Cardiac muscle cell (in vitro differentiated cells and primary cell): ENCODE measurements at regions not wholly inside any gene's neighbourhood (a gene's known extent, or its start where the extent isn't known, plus 50 kb on each side); places are given as distances from the start of the nearest gene placed in this dataset.

ENCODE experiments used
- DNase-seq, 2 donors: peaks; one replicate each; pipeline versions ENCODE4 v3.0.0 to v3.0.0-alpha.2; 2010 to 2017; ENCODE audit warnings: low read depth in 1 of 2, low spot score in 1 of 2
- H3K27ac ChIP-seq: fragments of 200-600 bp; sonication (generic); 2 replicates; pipeline ENCODE4 v1.5.1; 2016
- H3K27me3 ChIP-seq: fragments of 200-600 bp; sonication (generic); 2 replicates; pipeline ENCODE4 v1.6.0; 2016; ENCODE audit warnings: control low read depth
- H3K36me3 ChIP-seq: fragments of 200-600 bp; sonication (generic); 2 replicates; pipeline ENCODE4 v1.5.1; 2016; ENCODE audit warnings: control low read depth
- H3K4me1 ChIP-seq: fragments of 200-600 bp; sonication (generic); 2 replicates; pipeline ENCODE4 v1.8.1; 2017; ENCODE audit warnings: low read depth, mild to moderate bottlenecking, mixed run types
- H3K4me3 ChIP-seq: fragments of 200-600 bp; sonication (generic); 2 replicates; pipeline ENCODE4 v1.5.1; 2016; ENCODE audit warnings: mild to moderate bottlenecking
- H3K9me3 ChIP-seq: fragments of 200-600 bp; sonication (generic); 2 replicates; pipeline ENCODE4 v1.5.1; 2017; ENCODE audit warnings: low read depth, mild to moderate bottlenecking, control low read depth
- TF ChIP-seq, protein P1 (sequence below): IDR thresholded peaks from 2 replicates; pipeline ENCODE4 v1.5.1; 2012; ENCODE audit warnings: low read depth, mild to moderate bottlenecking, low read length

DNA sequence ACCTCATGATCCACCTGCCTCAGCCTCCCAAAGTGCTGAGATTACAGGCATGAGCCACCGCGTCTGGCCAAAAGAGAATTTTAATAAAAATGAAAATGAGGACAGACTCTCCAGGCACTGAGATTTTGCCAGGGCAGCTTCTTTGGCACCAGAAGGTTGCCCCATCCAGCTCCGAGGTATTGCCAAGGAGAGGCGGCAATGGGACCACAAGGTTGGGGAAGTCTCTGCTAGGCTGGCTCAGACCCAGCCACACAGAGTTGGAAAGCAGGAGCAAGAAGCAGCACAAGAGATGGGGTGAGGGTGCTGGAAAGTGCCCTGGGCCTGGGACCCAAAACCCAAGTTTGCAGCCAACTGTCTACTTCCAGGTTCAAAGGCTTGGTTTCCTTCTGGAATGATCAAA lies 200.9 kb downstream of the HHIPL2 start:
- Histone ChIP-seq H3K9me3 (no peaks in the 10 kb centered on the region), H3K4me1 (no peaks in the 10 kb centered on the region), H3K27ac (no peak overlapping the region), H3K27me3 (no peaks in the 10 kb centered on the region), H3K36me3 (no peaks in the 10 kb centered on the region), H3K4me3 (no peak overlapping the region)
- TF ChIP-seq, protein P1, sequence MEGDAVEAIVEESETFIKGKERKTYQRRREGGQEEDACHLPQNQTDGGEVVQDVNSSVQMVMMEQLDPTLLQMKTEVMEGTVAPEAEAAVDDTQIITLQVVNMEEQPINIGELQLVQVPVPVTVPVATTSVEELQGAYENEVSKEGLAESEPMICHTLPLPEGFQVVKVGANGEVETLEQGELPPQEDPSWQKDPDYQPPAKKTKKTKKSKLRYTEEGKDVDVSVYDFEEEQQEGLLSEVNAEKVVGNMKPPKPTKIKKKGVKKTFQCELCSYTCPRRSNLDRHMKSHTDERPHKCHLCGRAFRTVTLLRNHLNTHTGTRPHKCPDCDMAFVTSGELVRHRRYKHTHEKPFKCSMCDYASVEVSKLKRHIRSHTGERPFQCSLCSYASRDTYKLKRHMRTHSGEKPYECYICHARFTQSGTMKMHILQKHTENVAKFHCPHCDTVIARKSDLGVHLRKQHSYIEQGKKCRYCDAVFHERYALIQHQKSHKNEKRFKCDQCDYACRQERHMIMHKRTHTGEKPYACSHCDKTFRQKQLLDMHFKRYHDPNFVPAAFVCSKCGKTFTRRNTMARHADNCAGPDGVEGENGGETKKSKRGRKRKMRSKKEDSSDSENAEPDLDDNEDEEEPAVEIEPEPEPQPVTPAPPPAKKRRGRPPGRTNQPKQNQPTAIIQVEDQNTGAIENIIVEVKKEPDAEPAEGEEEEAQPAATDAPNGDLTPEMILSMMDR: no peak
- no peak for DNase-seq

DNA sequence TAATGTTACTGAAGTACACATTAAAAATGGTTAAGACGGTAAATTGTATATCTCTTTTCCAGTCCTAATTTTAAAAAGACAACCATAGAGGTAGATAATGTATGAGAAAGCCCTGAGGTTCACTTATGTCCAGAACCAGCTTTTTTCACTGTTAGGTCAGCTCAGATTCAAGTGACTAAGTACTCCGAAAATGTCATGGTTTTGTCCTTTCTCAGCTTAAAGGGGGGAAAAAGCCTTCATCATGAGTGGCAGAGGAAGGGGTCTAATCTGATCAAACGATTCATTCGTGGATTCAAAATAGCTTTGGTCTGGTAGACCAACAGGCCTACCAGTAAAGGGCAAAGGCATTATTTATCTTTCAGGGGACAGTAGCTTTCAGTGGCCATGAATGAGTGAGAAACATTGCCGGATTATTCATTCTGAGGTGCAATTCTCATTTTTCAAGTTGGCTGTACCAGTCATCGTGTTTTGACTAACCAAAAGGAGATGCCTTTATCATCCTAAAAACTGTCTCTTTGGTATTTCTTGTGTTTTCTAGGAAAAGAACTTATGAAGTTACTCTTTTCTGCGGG lies 208.4 kb downstream of the HHIPL2 start:
- Histone ChIP-seq H3K36me3 (no peaks in the 10 kb centered on the region), H3K4me1 (no peaks in the 10 kb centered on the region), H3K27me3 (no peaks in the 10 kb centered on the region), H3K4me3 (no peak overlapping the region), H3K27ac (no peak overlapping the region), H3K9me3 (no peaks in the 10 kb centered on the region)
- TF ChIP-seq, protein P1: no peak
- DNase-seq: no peak

DNA sequence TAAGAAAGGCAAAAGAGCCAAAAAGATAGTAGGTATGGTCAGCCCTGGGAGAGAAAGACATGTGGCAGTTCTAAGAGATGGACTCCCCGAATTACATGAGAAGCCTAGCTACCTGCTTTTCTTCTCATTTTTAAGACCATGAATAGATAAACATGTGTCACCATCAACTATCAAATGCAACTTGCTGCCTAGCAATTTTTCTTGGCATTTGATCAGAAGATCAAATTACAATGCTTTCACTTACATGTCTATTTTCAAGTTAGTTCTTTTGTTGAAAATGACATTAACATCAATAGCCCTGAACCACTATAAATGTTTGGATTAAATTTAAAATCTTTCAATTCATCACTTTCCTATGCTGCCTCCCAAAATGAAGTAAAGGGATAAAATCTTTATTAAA lies 212.3 kb downstream of the HHIPL2 start:
- no peak for DNase-seq
- H3K27me3 ChIP-seq: no peaks in the 10 kb centered on the region
- H3K27ac ChIP-seq: no peak overlapping the region
- no peak overlapping the region for H3K4me3 ChIP-seq
- TF ChIP-seq, protein P1: no peak
- H3K9me3 ChIP-seq: no peaks in the 10 kb centered on the region
- H3K36me3 ChIP-seq: no peaks in the 10 kb centered on the region
- no peaks in the 10 kb centered on the region for H3K4me1 ChIP-seq

DNA sequence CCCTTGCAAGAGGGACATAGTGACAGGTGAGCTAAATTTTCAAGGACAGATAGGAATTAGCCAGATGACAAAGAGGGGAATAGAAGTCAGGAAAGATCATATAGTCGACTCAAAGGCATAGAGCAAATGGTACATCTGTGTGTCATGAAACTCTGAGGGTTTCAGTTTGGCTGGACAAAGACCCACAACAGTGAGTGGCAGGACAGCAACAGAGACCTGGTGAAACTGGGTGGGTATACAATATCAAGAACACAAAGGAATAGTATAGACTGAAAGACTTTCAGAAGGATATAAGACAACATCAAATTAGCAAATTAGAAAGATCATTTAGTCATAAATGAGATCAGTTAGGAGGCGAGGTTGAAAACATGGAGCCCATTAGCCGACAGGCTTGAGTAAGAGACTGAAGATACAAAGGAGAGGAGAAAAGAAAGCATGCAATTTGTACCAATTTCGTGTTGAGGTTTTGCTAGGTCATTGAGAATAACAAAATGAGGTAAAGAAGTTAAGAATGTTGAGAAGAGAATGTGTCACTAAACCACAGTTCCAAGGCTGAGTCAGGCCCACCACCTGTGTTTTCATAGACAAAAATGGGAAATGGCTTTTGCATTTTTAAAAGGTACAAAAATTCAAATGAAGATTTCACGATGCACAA lies 213.8 kb downstream of the HHIPL2 start:
- TF ChIP-seq, protein P1: no peak
- Histone ChIP-seq H3K9me3 (no peaks in the 10 kb centered on the region), H3K4me1 (no peaks in the 10 kb centered on the region), H3K36me3 (no peaks in the 10 kb centered on the region), H3K27ac (no peak overlapping the region), H3K4me3 (no peak overlapping the region), H3K27me3 (no peaks in the 10 kb centered on the region)
- DNase-seq: peak in 1 of 2 donors; percentile 15

DNA sequence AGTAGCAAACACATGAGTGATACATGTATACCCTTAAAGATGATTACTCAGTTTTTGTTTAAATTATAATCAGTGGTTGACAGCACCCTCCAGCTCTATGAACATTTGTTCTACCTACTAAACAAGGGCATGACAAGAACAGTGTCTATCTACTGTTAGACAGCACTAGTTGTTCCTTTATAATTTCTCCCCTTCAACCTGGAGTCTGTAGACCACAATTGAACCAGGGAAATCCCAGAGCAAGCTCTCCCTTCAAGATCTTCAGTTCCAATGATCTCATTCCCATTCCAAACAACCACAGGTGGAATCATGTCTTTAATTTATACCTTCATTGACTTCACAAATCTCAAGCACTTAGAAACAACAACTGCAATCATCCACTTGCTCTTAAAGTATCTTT lies 216.1 kb downstream of the HHIPL2 start:
- Histone ChIP-seq H3K4me3 (no peak overlapping the region), H3K27me3 (no peaks in the 10 kb centered on the region), H3K9me3 (no peaks in the 10 kb centered on the region), H3K27ac (no peak overlapping the region), H3K36me3 (no peaks in the 10 kb centered on the region), H3K4me1 (no peaks in the 10 kb centered on the region)
- TF ChIP-seq, protein P1: no peak
- no peak for DNase-seq
